HG03378 (cell line): ENCODE measurements at regions not wholly inside any gene's neighbourhood (a gene's known extent, or its start where the extent isn't known, plus 50 kb on each side); places are given as distances from the start of the nearest gene placed in this dataset.

Source experiments
- ATAC-seq: cut with Tn5 transposase; IDR thresholded peaks from one replicate; pipeline ENCODE4 v1.9.1; 2021; ENCODE audit warnings: mild to moderate bottlenecking, moderate library complexity; ENCODE audit not compliant: unreplicated experiment

GRCh38 chr1:239268007-239268406 is 118.4 kb upstream of the CHRM3 start:
- ATAC-seq, result no peak

- no peak for ATAC-seq
Measured at GRCh38 chr1:239263801-239264200, 122.6 kb upstream of the CHRM3 start.

DNA sequence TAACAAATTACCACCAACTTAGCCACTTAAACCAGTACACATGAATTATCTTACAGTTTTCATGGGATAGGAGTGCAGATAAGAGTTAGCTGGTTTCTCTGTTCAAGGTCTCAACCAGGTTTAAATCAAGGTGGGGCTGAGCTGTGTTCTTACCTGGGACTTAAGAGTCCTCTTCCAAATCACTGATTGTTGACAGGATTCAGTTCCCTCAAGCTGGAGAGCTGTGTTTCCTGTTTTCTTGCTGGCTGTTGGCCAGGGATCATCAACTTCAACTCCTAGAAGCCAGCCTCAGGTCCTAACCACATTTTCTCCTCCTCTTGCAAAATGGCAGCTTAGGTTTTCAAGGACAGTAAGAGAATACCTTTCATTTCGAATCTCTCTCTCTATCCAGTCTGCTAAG is 123.8 kb upstream of the CHRM3 start:
- no peak for ATAC-seq

- ATAC-seq, result no peak
Measured at GRCh38 chr1:239261521-239261920, 124.8 kb upstream of the CHRM3 start.

- no peak for ATAC-seq
Measured at GRCh38 chr1:239260842-239261241, 125.5 kb upstream of the CHRM3 start.

DNA sequence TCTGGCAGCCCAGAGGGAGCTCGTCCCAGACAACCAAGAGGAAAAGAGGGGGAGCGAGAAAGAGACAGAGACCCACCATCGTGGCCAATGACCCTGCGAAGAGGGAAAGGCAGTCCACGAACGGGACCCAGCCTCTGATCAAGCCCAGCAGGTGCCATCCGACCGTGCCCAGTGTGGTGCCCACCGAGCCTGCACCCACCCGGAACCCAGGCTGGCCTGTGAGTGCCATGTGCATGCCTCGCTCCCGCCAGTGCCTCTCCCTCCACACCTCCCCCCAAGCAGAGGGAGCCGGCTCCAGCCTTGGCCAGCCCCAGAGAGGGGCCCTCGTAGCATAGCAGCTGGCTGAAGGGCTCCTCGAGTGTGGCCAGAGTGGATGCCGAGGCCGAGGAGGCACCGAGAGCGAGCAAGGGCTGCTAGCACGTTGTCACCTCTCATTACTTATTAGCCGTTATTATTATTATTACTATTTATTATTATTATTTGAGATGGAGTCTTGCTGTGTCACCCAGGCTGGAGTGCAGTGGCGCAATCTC is 130.7 kb upstream of the CHRM3 start:
- no peak for ATAC-seq

DNA sequence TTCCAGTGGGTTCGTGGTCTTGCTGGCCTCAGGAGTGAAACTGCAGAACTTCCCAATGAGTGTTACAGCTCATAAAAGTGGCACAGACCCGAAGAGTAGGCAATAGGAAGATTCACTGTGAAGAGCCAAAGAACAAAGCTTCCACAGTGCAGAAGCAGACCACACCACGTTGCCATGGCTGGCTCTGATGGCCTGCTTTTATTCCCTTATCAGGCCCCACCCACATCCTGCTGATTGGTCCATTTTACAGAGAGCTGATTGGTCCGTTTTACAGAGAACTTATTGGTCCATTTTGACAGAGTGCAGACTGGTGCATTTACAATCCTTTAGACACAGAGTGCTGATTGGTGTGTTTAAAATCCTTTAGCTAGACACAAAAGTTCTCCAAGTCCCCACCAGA is 131.4 kb upstream of the CHRM3 start:
- no peak for ATAC-seq

DNA sequence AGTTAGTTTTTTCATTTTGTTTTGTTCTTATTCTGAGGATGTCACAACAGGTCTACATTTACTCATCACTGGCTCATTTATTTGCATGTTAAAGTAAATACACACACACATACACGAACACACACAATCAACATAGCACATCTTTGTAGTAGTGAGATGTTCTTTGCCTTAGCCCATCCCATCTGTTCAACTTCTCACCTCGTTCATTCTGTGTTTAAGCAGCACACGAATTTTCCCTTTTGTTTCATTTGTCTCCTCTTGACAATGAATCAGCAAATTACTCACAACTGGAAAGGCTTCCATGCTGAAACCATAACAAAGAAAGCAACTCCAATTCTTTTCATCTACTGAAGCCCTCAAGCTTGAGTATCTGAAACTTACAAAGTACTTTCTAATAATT is 133.3 kb upstream of the CHRM3 start:
- no peak for ATAC-seq

- no peak for ATAC-seq
Measured at GRCh38 chr1:239250353-239251035, 135.9 kb upstream of the CHRM3 start.

GRCh38 chr1:239247285-239247684 is 139.1 kb upstream of the CHRM3 start:
- no peak for ATAC-seq

DNA sequence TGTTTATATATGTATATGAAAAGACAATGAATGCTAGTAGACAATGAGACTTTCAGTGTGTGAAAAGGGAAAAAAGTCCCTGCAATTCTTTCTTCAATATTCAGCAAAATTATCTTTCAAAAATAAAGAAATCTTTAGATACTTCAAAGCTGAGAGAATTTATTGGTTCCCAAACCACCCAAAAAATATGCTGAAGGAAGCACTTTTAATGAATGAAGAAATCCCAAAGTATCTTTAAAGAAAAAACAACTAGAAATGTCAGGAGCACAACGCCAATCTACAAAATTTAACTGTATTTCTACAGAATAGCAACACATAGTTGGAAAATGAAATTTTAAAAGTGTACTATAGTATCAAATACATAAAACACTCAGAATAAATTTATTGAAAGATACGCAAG is 142.3 kb upstream of the CHRM3 start:
- no peak for ATAC-seq

DNA sequence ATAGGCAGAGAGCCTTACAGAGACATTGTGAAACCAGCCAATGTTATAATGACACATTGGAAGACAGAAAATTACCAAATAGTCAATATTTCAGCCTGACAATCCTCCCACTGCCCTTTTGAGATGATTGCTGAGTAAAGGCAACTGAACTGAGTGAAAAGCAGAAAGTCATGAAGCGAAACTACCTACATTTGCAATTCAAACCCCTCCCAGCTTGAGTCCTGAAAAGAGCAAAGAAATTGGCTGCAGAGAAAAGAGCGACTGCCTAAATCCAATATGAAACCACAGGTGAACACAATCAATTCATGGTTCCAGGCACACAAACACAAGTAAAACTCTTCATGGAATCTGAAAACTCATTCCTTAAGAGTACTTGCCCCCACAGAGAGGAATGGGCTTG is 143.4 kb upstream of the CHRM3 start:
- no peak for ATAC-seq

- ATAC-seq, result no peak
Measured at GRCh38 chr1:239242404-239242803, 144.0 kb upstream of the CHRM3 start.

DNA sequence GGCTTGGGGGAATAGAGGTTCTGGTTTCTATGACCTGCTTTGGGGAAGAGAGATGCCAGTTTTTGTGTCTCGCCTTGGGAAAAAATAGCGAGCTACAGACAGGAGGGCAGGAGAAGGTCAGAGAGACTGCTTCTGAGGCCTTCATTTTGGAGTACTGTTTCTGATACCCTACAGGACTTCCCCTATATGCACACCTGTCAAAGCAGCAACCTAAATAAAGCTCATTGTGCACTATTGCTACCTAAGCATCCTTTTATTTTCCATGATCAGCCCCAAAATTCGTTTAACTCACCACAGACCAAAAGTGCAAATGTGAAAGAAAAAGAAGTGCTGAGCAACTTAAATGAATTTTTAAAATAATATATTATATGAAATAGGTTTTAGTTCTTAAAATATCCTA is 145.6 kb upstream of the CHRM3 start:
- ATAC-seq, result no peak

DNA sequence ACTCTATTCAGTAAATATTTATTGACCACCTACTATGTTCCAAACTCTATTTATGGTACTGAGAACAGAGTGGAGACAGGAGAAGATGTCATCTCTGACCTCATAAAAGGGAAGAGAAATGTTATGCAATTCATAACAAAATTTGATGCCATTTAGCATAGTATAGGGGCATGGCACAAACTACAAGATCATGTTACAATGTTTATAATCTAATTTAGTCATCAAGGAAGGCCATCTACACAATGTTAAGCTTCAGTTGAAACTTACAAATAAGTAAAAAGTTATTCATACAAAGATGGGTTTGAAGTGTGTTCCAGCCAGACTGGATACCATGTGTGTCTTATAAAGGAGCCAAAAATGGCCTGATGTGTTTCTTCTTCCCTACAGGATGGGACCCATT is 146.8 kb upstream of the CHRM3 start:
- ATAC-seq, result no peak

DNA sequence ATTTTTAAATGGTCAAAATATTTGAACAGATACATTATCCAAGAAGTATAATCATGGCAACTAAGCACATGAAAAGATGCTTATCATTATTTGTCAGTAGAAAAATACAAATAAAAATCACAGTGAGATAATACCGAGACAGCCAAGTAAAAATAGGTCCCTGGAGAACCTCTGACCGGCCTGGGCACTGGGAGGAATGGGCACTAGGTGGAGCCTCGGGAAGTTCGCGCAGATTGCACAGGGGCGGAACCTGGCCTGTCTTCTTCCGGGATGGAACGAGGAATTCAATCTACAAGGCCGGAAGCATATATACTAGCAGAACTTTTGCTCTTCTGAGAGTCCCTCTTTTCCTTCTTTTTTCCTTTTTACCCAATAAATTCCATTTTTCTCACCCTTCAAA is 148.5 kb upstream of the CHRM3 start:
- ATAC-seq, result no peak

DNA sequence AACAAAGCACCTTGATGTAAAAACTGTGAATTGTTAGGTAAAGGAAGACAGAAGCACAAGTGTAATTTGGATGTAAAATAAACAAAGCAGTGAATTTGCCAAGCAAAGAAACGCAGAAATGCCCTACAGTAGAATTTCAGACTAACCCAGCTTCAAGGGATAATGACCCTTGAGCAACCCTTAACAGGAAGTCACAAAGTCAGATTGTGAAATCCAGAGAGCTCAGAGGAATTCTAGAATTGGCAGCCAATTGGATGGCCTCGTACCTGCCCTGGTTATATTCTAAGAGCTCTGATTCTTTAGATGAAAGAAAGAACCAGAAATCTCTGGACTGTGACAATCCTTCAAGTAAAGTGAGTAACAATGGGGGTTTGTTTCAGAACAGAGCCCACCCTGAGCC is 152.7 kb upstream of the CHRM3 start:
- no peak for ATAC-seq

GRCh38 chr1:239232921-239233320 is 153.4 kb upstream of the CHRM3 start:
- ATAC-seq, result no peak

GRCh38 chr1:239228451-239228850 is 157.9 kb upstream of the CHRM3 start:
- ATAC-seq, result no peak

DNA sequence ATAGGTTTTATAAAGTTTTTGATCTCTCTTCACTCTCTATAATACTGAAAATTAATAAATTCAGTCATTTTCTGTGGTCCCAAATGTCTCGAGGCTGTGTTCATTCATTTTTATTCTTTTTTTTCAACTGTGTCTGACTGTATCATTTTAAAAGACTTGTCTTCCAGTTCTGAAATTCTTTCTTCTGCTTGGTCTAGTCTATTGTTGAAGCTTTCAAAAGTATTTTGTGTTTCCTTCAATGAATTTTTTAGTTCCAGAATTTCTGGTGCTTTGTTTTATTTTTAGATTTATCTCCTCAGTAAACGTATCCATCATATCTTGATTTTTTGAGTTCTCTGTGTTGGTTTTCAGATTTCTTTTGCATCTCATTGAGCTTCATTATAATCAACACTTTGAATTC is 161.0 kb upstream of the CHRM3 start:
- ATAC-seq, result no peak

DNA sequence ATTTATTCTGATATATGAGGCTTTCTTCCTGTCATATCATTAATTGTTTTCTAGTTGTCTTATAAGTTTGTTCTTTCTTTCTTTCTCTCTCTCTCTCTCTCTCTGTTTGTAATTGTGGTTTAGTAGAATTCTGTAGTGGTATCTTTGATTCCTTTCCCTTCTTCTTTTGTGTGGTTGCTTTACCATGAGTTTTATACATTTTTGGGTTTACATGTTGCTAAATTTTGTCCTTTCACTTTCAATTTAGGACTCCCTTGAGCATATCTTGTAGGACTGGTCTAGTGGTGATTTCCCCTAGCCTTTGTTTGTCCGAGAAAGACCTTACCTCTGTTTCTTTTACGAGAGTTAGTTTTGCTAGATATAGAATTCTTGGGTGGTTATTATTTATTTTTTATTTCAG is 162.3 kb upstream of the CHRM3 start:
- no peak for ATAC-seq

DNA sequence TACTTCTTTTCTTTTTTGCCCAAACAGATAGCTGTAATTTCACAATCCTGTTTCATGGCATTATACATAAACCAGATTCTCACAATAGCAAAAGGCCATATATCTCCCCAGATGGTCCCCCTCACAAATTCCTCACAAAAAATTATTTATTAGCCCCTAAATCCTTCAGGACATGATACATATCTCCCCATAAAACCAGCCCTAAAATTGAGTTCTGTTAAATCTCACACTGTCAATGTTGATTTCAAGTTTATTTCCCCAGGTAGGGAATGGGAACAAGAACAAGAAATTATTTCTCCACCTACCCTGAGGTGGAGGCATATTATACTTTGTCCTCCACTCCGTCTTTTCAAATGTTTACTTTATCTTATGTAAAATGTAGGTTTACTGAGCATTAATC is 163.4 kb upstream of the CHRM3 start:
- no peak for ATAC-seq

GRCh38 chr1:239221656-239222055 is 164.7 kb upstream of the CHRM3 start:
- ATAC-seq, result no peak
